ENCODE measurements at regions not wholly inside any gene's neighbourhood (a gene's known extent, or its start where the extent isn't known, plus 50 kb on each side); places are given as distances from the start of the nearest gene placed in this dataset.

DNA sequence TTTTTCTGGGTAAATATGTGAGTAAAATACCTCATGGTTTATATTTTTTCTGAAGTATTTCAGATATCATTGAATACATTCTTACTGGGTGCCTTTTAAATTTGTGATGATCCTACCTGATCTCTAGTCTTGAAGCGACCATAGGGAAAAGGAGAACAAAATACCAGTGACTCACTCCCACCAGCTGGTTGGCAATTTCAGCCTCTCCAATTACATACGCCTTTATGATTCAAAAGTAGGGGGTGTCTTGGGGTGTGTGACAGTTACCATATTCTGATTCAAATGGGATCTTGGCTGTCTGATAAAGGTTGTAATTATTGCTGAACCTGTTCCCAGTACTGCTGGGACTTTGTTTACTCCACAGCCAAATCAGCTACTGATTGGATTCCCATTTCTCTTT lies 175.9 kb upstream of the NXPH2 start:
- Mint-ChIP-seq H3K27me3 (ENCODE audit: low read depth) (no peaks in the 10 kb centered on the region), H3K36me3 (ENCODE audit: low read depth) (no peaks in the 10 kb centered on the region), H3K4me1 (ENCODE audit: low read depth) (no peaks in the 10 kb centered on the region), H3K9me3 (peaks cover 3% of the 10 kb centered on the region), H3K27ac (no peak overlapping the region), H3K4me3 (no peak overlapping the region)
- no peak for DNase-seq
- CTCF ChIA-PET = interaction anchor here (1.0 kb wide), 1 partner anchor 8 kb away, joined by 3 read pairs; no protein-coding TSS in a partner anchor
- intact Hi-C loops (cut with micrococcal nuclease) = no loop called here

DNA sequence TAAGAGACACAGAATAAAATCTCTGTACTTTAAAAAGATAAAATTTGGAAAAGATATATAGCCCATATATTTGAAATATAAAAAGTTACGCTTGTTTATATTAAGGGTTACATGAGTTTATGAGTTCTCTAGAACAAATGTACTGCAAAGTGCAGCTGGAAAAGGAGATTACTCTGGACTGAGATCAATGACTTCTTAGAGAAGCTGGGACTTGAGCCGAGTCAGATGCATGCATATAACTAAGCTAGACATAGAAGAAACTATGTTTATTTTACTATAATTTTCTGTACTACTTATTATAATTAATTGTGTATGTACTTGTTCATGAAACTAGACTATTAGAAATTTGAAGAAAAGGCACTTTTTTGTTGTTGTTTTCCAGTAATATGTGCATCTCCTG lies 170.3 kb upstream of the NXPH2 start:
- DNase-seq = no peak
- no peak overlapping the region for H3K27ac Mint-ChIP-seq
- H3K27me3 Mint-ChIP-seq (ENCODE audit: low read depth) = no peaks in the 10 kb centered on the region
- no peaks in the 10 kb centered on the region for H3K4me1 Mint-ChIP-seq (ENCODE audit: low read depth)
- H3K36me3 Mint-ChIP-seq (ENCODE audit: low read depth) = no peaks in the 10 kb centered on the region
- CTCF ChIA-PET = no interaction called here
- intact Hi-C loops (cut with micrococcal nuclease) = no loop called here
- no peak overlapping the region for H3K4me3 Mint-ChIP-seq
- peaks cover 3% of the 10 kb centered on the region for H3K9me3 Mint-ChIP-seq

DNA sequence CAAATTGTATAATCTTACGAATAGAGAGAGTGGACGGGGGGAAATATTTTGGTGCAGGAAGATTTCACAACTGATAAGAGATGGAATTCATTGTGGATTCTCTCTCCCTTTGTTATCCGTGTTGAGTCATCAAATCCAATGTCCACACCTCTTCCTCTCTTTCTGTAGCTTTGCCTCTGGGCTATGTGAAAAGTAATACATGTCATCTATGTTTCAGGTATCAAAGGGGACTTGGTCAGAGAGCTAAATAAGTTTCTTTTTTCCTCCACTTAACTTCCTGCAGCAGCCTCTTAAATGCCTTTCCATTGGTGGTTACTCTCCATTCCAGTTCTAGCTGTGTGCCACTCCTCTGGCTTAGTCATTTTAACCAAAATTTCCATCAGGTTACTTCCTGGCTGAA lies 169.3 kb upstream of the NXPH2 start:
- DNase-seq = no peak
- intact Hi-C loops (cut with micrococcal nuclease) = no loop called here
- Mint-ChIP-seq H3K4me1 (ENCODE audit: low read depth) (no peaks in the 10 kb centered on the region), H3K9me3 (no peaks in the 10 kb centered on the region), H3K36me3 (ENCODE audit: low read depth) (no peaks in the 10 kb centered on the region), H3K27ac (no peak overlapping the region), H3K27me3 (ENCODE audit: low read depth) (no peaks in the 10 kb centered on the region), H3K4me3 (no peak overlapping the region)
- CTCF ChIA-PET = no interaction called here

DNA sequence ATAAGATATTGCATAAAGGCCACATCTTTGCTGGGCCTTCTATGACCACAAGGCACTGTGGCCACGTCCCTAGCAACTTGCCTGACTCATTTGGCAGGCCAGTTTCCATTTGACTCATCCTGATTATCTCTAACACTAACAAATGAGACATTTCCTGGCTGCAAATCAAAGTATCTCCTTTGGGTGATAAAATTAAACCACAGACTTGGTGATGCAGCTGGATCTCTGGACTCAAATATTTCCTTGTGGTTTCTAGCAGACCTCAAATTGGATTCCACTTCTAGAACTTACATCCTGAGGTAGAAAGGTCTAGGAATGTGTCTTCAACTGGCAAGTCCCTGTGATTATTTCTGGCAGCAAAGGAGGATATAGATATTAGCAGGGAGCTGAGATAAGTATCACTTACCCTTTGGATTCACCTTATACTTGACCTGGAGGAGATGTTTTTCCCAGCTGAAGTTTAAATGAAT lies 167.9 kb upstream of the NXPH2 start:
- H3K27ac Mint-ChIP-seq = no peak overlapping the region
- no peak overlapping the region for H3K4me3 Mint-ChIP-seq
- DNase-seq = no peak
- H3K27me3 Mint-ChIP-seq (ENCODE audit: low read depth) = no peaks in the 10 kb centered on the region
- CTCF ChIA-PET = no interaction called here
- H3K36me3 Mint-ChIP-seq (ENCODE audit: low read depth) = no peaks in the 10 kb centered on the region
- intact Hi-C loops (cut with micrococcal nuclease) = no loop called here
- no peaks in the 10 kb centered on the region for H3K4me1 Mint-ChIP-seq (ENCODE audit: low read depth)
- H3K9me3 Mint-ChIP-seq = no peaks in the 10 kb centered on the region

DNA sequence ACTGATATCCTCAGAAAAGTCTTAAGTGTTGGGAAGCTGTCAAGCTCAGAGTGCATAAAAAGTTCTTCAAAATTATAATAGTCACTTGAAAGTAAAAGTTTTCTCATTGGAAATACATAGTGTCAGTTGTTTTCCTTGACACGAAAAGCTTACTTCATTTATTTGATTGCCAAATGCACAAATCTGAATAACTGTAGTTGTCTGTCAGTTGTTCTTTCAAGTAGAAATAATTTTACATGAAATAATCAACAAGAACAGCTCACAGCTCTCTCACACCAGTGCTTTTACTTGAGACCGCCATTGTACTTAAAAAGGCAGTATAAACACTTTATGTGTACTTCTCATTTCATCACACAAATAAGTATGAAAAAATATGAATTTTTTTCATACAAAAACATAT lies 163.3 kb upstream of the NXPH2 start:
- intact Hi-C loops (cut with micrococcal nuclease) = no loop called here
- Mint-ChIP-seq H3K4me1 (ENCODE audit: low read depth) (no peaks in the 10 kb centered on the region), H3K27ac (no peak overlapping the region), H3K36me3 (ENCODE audit: low read depth) (no peaks in the 10 kb centered on the region), H3K27me3 (ENCODE audit: low read depth) (no peaks in the 10 kb centered on the region), H3K9me3 (peaks cover 5% of the 10 kb centered on the region), H3K4me3 (no peak overlapping the region)
- CTCF ChIA-PET = interaction anchor here (0.7 kb wide), 1 partner anchor 11 kb away, joined by 3 read pairs; no protein-coding TSS in a partner anchor
- no peak for DNase-seq

DNA sequence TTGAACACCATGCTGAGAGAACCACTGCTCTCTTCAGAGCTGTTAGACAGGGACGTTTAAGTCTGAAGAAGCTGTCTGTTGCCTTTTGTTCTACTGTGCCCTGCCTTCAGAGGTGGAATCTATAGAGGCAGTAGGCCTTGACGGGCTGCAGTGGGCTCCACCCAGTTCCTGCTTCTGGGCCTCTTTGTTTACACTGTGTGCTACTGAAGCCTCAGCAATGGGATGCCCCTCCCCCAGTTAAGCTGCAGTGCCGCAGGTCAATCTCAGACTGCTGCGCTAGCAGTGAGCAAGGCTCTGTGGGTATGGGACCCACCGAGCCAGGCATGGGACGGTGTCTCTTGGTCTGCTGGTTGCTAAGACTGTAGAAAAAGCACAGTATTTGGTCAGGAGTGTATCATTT lies 162.3 kb upstream of the NXPH2 start:
- no peak for DNase-seq
- Mint-ChIP-seq H3K36me3 (ENCODE audit: low read depth) (no peaks in the 10 kb centered on the region), H3K4me3 (no peak overlapping the region), H3K27me3 (ENCODE audit: low read depth) (no peaks in the 10 kb centered on the region), H3K27ac (no peak overlapping the region), H3K9me3 (peaks cover 6% of the 10 kb centered on the region), H3K4me1 (ENCODE audit: low read depth) (no peaks in the 10 kb centered on the region)
- CTCF ChIA-PET = no interaction called here
- intact Hi-C loops (cut with micrococcal nuclease) = no loop called here

DNA sequence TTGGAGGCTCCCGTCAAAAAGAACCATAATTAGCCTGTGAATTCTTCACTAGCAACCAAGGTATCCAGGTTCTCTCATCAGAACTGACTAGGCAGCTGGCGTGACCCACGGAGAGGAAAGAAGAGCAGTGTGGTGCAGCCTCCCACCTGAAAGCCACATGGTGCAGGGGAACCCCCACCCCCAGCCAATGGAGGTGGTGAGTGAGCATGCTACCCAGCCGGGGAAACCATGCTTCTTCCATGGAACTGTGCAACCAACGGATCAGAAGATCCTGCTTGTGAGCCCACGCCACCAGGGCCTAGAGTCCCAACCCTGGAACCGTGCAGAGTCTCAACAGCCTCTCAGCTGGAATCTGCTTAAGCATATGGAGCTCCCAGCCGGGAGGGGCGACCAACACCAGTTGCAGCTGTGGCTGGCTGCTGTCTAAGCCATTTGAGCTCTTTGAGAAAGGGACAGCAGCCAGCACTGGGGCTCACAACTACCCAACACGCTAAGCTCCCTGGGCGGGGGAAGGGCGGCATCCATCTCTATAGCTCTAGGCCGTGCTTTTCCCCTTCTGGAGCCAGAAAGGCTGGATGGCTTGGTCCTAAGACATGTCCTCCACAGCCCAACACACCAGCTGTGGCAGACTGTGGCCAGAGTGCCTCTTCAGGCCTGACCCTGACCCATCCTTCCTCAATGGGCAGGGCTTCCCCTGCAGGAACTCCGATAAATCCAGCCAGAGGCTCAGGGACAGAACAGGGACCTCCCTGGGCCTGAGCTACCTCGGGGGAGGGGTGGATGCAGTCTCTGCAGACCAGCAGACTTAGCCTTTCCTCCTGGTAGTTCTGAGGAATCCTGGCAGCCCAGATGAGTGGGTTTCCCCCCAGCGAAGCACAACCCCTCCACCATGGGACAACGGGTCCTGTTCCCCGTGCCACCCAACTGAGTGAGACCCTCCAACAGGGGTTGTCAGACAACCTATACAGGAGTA lies 151.4 kb upstream of the NXPH2 start:
- peaks cover 5% of the 10 kb centered on the region for H3K9me3 Mint-ChIP-seq
- no peak overlapping the region for H3K4me3 Mint-ChIP-seq
- intact Hi-C loops (cut with micrococcal nuclease) = no loop called here
- CTCF ChIA-PET = no interaction called here
- H3K4me1 Mint-ChIP-seq (ENCODE audit: low read depth) = no peaks in the 10 kb centered on the region
- H3K27me3 Mint-ChIP-seq (ENCODE audit: low read depth) = no peaks in the 10 kb centered on the region
- no peak for DNase-seq
- no peak overlapping the region for H3K27ac Mint-ChIP-seq
- no peaks in the 10 kb centered on the region for H3K36me3 Mint-ChIP-seq (ENCODE audit: low read depth)

DNA sequence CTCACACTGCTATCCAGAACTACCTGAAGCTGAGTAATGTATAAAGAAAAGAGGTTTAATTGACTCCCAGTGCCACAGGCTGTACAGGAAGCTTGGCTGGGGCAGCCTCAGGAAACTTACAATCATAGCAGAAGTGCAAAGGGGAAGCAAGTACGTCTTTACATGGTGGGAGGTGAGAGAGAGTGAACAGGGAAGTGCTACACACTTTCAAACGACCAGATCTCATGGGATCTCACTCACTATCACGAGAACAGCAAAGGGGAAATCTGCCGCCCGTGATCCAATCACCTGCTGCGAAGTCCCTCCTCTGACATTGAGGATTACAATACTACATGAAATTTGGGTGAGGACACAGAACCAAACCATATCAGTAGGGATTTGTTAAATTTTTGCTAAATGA lies 150.4 kb upstream of the NXPH2 start:
- Mint-ChIP-seq H3K4me3 (no peak overlapping the region), H3K27me3 (ENCODE audit: low read depth) (no peaks in the 10 kb centered on the region), H3K4me1 (ENCODE audit: low read depth) (no peaks in the 10 kb centered on the region), H3K36me3 (ENCODE audit: low read depth) (no peaks in the 10 kb centered on the region), H3K27ac (no peak overlapping the region), H3K9me3 (peaks cover 3% of the 10 kb centered on the region)
- CTCF ChIA-PET = no interaction called here
- intact Hi-C loops (cut with micrococcal nuclease) = no loop called here
- DNase-seq = no peak

DNA sequence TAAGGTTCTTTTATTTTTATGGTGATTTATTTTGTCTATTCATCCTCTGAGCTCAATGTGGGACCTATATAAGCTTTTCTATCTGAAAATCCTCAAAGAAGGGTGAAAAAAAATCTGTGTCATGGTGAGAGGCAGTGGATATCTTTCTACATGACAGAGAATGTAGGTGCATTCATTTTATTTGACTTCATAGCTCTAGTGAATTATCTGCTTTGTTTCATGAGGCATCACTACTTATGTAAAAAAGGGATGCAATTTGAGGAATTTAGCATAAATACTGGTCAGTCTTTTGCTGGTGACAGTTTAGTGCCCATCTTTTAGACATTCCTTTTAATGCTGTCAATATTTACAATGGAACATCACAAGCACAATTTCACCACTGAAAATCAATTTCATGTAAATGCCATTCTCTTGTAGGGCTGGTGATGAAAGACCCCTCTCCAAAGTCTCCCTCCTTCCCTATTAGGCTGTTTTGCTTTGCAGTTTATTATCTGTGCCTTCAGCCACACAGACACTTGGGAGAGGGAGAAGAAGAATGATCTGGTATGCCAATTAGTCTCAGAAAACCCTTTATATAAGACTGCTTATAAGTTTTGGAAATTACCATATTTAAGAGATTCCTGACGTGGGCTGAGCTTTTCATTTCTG lies 148.3 kb upstream of the NXPH2 start:
- Mint-ChIP-seq H3K4me1 (ENCODE audit: low read depth) (no peaks in the 10 kb centered on the region), H3K36me3 (ENCODE audit: low read depth) (no peaks in the 10 kb centered on the region), H3K9me3 (peaks cover 3% of the 10 kb centered on the region), H3K27ac (no peak overlapping the region), H3K27me3 (ENCODE audit: low read depth) (peaks cover 2% of the 10 kb centered on the region), H3K4me3 (no peak overlapping the region)
- CTCF ChIA-PET = no interaction called here
- DNase-seq = no peak
- intact Hi-C loops (cut with micrococcal nuclease) = no loop called here

DNA sequence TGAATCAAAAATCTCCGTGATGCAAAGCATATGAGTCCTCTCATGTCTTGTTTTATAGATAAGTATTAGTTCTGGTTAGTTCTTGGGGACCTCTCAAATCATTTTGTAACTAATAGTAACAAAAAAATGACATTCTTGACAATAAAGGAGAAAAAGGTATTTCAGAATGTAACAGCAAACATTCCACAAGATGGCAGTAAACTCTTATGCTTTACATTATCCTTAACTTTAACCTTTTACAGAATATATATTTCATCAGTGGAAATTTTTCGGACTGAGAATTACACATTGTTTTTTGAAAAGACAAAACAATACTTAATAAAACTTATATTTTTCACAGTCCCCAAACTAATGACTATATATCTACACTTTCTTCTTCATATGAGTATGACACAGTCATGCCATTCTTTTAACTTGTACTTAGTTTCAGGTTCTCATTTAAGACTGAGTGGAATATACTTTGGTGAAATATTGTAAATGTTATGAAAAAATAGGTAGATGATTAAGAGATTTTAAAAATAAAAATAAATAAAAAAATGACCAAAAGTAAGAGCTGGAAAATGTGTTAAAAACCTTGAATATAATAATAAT lies 142.9 kb upstream of the NXPH2 start:
- Mint-ChIP-seq H3K36me3 (ENCODE audit: low read depth) (no peaks in the 10 kb centered on the region), H3K4me3 (no peak overlapping the region), H3K27me3 (ENCODE audit: low read depth) (peaks cover 2% of the 10 kb centered on the region), H3K4me1 (ENCODE audit: low read depth) (no peaks in the 10 kb centered on the region), H3K9me3 (no peaks in the 10 kb centered on the region), H3K27ac (no peak overlapping the region)
- no peak for DNase-seq
- intact Hi-C loops (cut with micrococcal nuclease) = loop anchor here (5.0 kb wide), 1 partner anchor 1939 kb away; no protein-coding TSS in a partner anchor
- CTCF ChIA-PET = no interaction called here

DNA sequence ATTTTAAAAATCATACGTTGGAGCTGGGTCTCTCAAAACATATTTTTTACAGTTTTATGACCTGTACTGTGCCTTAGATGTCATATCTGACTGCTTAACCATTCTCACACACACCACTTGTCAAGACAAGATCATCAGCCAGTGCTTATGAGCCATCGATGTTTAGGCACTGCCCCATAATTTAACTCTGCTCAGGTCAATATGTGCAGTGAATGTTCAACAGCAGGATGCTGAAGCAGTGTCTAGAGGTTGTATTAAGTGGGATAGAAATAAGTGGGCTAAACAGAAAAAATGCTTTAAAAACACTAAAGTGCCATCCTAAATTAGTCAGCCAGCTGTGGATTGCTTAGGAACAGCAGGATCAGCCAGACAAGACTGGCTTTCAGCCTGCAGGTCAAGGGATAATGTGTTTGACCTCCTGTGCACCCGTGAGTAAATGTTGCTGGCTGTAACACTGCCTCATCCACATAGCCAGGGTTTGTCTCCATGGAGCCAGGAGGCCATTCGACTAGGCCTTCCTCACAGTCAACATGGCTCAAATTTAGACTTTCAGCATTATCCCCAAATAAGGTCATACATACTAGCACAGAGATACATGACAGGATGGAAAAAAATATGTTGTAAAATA lies 139.0 kb upstream of the NXPH2 start:
- no peaks in the 10 kb centered on the region for H3K9me3 Mint-ChIP-seq
- no peaks in the 10 kb centered on the region for H3K27me3 Mint-ChIP-seq (ENCODE audit: low read depth)
- no peaks in the 10 kb centered on the region for H3K4me1 Mint-ChIP-seq (ENCODE audit: low read depth)
- H3K27ac Mint-ChIP-seq = no peak overlapping the region
- CTCF ChIA-PET = no interaction called here
- H3K36me3 Mint-ChIP-seq (ENCODE audit: low read depth) = no peaks in the 10 kb centered on the region
- H3K4me3 Mint-ChIP-seq = no peak overlapping the region
- intact Hi-C loops (cut with micrococcal nuclease) = no loop called here
- no peak for DNase-seq

DNA sequence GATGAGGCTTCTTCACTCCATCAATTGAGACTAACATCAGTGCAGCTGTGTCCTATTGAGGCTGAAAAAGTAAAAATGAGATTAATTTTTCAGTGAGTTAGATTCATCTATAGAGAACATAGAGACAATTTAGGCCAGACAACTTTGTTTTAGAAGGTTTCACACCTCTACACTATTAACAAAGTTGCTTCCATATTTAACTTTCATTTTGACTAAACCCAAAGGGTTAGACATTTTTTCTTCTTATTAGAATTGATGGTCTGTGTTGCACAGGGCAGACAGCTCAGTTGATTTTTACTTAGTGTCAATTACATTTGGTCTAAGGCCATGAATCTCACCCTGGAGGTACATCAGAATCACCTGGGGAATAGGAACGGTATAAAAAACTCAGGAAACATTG lies 130.2 kb upstream of the NXPH2 start:
- Mint-ChIP-seq H3K27me3 (ENCODE audit: low read depth) (no peaks in the 10 kb centered on the region), H3K9me3 (peaks cover 3% of the 10 kb centered on the region), H3K4me1 (ENCODE audit: low read depth) (no peaks in the 10 kb centered on the region), H3K27ac (no peak overlapping the region), H3K36me3 (ENCODE audit: low read depth) (no peaks in the 10 kb centered on the region), H3K4me3 (no peak overlapping the region)
- CTCF ChIA-PET = no interaction called here
- intact Hi-C loops (cut with micrococcal nuclease) = no loop called here
- no peak for DNase-seq
